ENCODE measurements at regions not wholly inside any gene's neighbourhood (a gene's known extent, or its start where the extent isn't known, plus 50 kb on each side); places are given as distances from the start of the nearest gene placed in this dataset.

DNA sequence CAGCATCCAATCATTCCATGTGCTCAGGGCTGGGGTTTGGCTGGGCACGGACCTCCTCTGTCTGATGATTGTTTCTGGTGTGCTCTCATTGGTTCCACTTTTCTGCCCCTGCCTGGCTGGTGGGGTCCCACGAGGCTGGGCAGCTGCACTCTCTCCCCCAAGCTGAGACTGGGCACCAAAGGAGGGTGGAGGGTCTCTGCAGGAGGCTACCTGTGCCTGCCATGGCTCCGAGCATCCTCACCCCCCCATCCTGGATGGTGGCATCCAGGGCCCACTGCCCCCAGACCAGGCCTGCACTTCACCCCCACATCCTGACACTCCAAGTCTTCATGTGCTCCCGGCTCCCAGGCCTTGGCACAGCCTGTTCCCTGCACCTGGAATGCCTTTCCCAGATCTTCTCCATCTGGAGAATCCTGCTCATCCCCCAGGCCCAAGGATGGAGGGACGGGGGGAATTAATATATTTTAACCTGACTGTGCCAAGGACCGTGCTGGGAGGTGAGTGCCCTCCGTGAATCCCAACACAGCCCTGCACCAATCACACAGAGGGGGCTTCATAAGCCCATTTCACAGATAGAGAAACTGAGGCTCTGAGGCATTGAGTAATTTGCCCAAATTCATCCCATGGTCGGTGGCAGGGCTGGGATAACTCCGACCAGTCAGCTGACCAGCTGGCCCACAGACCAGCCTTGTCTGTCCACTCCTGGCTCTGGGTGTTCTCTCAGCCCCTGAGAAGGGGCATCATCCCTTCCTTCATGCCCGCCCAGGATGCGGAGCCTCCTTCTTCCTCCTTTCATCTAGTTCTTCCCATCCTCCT, 403.4 kb downstream of the MATN1 start:
- DNase-seq (ENCODE audit: low read depth, low spot score) = no peak

DNA sequence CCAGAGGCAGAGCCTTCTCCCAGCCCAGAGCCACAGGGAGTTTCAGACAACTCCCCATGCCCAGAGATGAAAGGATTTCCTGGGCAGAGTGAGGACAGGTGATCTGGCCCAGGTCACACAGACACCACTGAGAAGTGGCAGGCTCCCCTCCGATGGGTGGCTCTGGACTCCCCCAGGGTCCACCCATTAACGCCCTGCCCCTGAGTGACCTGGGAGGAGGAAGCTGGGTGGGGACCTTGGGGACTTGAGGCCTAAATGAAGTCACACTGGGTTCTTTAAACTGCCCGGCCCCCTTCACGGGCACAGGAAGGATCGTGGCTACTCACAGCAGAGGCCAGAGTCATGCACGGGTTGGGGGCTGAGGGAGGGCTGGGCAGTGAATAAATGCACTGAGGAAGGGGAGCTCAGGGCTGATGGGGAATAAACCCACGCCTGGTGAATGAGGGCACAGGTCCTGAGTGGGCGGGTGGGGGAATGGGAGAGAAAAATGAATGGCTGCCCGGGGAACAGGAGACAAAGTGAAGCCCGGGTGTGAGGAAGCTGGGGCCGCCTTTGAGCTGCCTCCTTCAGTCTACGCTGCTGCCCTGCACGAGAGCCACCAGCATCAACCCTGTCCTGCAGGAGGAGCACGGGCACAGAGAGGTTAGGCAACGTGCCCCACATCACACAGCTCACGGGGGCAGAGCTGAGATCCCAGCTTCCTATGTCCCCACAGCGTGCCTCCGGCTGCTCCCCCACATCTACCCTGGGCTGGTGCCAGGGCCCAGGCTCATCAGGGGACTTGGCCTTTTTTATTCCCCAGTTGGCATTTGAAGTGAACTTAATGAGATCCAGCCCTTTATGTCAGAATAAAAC, 404.3 kb downstream of the MATN1 start:
- DNase-seq (ENCODE audit: low read depth, low spot score) = no peak

DNA sequence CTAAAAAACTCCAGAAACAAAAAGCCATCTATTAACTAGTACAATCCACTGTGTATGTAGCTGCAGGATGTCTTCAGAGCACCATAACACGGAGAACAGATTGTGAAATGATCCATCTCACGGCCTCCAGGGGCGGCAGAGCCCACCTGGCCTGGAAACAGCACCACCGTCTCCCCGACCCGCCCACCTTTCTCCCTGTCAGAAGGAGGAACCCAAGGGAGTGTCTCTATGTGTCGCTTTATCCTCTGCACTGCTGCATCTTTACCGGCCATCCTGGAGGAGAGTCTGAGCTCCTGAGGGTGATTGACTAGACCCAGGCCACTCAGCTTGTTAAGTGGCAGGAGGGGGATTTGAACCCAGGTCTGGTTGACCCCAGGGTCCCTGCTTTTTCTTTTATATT, 405.0 kb downstream of the MATN1 start:
- DNase-seq (ENCODE audit: low read depth, low spot score) = no peak

DNA sequence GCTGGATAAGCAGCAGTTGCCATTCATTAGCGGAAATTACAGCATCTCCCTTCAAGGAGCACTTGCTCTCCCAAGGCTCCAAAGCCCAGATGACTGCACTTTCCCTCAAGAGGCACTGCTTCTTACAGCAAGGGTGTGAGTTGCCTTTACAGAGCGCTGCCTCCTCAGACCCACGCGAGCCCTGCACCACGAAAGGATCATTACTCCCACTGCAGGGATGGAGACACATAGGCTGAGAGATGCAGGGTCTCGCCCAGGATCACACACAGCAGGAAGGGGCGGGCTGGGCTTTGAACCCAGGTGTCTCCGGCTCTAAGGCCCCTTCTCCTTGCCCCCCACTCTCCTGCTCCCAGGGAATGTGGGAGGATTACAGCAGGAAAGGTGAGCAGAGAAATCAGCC, 405.5 kb downstream of the MATN1 start:
- DNase-seq (ENCODE audit: low read depth, low spot score) = no peak

DNA sequence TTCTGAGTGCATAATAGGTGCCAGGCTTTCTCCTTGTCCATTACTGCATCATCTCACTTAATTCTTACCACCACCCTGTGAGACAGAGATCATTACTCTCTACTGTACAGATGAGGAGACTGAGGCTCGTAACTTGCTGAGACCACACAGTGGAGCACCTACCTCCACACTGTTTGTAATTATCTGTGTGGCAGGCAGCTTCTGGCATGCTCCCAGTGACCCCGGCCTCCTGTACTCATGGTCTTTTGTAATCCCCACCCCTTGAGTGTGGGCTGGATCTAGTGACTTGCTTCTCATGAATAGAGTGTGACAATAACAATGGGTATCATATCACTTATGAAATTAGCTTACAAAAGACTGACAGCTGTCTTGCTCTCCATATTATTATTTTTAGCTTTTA, 407.3 kb downstream of the MATN1 start:
- DNase-seq (ENCODE audit: low read depth, low spot score) = no peak

DNA sequence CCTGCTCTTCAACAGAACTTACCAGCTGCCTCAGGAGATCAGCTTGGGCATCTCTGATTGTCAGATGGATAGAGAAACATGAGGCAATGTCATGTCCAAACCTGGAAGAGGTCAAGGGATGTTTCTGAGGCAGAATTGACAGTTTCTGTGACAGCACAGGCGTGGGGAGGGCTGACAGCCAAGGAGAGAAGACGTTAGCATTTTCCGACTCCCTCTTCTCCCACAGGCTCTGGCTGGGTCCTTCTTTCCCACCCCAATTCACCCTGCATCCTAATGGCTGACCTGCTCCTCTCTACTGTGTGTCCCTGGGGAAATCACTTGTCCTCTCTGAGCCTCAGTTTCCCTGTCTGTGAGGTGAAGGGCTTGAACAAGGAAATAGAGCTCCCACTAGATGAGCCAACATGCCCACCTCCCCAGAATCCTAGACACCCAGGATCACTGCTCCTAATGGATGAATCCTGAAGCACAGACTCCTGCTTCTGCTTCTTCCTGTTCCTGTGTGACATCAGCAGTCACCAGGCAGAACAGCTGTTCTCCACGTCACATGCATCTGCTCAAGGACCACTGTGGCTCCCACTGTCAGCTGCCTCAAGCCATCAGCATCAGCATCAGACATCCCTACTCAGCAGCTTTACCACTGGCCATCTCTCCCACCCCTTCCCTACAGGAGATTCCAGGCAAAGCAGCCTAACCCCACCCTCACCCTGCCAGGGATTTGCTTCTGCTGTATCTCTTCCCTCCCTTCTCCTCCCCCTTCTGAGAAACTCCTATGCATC, 408.0 kb downstream of the MATN1 start:
- no peak for DNase-seq (ENCODE audit: low read depth, low spot score)

DNA sequence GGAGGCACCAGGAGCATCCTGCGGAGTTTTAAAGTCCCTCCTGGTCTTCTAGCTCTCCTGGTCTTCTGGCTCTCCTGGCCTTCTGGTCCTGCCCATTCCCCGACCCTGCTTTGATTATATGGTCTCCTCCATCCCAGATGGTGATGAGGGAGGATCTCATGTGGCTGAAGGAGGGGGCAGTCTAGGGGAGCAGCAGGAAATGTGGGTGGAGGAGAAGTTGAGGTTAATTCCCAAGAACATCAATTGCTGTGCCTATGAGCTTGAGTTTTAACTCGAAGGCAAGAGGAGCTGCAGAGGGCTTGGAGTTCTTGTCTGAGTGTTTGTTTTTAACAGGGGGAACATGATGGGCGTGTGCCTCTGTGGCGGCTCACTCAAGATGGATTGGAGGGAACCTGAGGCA, 408.8 kb downstream of the MATN1 start:
- DNase-seq (ENCODE audit: low read depth, low spot score) = no peak

DNA sequence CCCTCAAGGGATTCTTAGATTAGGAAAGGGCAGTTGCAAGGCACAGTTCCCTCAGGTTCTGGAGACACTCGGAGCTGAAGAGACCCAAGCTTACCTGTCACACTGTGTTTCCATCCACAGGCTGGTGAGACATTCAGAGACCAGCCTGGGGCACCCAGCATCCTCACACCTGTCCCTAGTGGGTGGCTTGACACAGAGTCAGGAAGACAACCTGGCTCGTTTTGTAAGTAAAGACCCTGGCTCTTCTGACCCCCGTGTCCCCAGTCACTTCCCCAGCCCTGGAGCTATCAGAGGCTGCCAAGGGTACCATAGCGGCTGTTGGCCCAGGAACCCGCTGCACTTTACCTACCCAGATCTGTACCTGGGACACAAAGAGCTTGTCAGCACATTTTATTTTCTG, 409.8 kb downstream of the MATN1 start:
- DNase-seq (ENCODE audit: low read depth, low spot score) = no peak

DNA sequence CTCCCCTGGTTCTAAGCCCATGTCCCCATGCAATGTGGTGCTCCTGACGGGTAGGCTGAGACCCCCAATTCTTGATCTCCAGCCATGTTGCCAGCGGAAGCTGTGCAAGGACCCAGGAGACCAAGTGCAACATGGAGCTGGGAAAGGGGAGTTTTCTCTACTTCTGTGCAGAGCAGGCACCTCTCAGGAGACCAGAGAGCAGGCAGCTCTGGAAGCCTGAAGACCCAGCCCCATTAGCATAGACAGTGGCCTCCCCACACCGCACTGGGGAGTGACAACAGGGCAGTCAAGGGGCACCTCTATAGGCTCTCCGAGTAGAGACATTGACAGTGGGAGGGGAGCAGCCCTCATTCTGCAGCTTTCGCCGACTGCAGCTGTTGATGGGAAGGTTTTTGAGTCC, 410.2 kb downstream of the MATN1 start:
- no peak for DNase-seq (ENCODE audit: low read depth, low spot score)

DNA sequence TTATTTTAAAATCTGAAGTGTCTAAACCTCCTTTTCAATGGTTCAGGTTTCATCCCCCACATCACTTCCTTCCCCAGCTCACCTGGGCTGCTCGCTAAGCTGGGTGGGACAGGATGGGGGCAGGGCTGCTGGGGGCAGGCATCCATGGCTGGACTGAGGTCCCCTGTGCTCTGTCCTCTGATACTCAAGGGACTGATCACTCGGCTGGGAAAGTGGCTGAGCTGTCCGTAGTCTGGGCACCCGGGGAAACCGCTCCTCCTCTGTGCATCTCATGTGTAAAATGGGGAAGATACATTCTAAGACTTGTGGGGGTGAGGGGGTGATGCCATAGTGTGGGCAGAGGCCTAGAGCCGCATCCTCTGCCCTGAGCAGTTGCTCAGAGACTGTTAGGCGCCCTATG, 411.2 kb downstream of the MATN1 start:
- no peak for DNase-seq (ENCODE audit: low read depth, low spot score)

DNA sequence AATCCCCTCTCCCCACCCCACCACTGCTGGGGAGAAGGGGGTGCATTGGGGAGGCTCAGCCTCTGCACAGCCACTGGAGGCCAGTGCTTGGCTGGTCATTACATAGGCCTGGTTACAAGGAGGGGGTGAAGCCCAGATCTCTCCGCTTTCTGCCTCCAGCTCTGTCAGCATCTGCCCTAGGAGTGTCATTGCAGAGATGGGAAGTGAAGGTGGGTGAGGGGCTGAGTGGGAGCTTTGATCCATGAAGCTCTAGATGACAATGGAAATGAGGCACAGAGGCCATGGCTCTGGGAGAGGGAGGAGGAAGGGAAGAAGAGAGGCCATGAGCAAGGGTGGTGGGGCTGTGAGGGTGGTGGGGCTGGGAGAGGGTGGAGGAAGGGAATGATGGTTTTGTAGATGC, 411.6 kb downstream of the MATN1 start:
- no peak for DNase-seq (ENCODE audit: low read depth, low spot score)

DNA sequence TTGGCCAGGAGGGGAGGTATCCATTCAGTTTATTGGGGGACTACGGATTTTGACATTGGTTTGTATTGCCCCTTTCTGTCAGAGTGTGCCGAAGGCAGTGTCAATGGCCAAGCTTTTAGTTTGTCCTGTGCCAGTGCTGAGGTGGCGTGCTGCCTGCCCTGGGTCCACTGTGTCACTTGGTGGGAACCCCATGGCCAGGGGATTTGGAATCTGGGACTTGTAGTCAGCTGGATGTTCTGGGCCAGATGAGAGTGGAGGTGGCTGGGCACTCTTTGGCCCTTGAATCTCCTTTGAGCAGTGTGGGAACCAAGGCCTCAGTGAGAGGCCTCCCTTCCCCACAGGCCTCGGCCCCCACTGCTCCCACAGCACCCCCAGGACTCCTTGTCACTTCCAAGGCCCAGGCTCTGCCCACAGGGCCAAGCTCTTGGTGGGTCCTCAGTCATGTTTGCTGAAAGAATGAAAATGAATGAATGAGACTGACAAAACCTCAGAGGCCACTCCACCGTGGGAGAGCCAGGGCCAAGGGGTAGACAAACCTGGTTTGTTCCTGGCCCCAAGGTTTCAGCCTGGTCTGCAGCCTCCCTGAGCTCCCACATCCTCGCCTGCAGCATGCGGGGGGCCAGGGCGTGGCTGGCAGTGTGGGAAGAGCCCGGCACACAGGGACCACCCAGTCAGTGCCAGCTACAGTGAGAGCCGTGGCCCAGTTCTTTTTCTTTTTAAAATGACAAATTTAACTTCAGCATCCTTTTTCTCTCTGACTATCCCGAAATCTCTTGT, 412.2 kb downstream of the MATN1 start:
- DNase-seq (ENCODE audit: low read depth, low spot score) = no peak

DNA sequence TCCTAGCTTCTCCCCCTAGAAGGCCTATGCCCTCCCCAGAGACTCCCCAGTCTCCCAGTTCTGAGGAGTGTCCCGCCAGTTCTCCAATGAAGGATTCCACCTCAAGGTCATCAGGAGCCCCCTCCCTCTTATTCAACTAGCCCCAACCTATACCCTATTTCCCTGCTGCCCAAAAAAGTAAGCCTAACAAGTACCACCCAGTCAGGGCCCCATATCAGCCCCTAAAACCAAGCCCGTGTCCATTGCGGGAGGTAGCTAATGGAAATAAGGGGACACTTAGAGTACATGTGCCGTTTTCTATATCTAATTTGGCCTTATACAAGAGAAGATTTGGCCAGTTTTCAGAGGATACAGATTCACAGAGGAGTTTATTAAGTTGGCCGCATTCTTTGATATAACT, 416.2 kb downstream of the MATN1 start:
- DNase-seq (ENCODE audit: low read depth, low spot score) = no peak

DNA sequence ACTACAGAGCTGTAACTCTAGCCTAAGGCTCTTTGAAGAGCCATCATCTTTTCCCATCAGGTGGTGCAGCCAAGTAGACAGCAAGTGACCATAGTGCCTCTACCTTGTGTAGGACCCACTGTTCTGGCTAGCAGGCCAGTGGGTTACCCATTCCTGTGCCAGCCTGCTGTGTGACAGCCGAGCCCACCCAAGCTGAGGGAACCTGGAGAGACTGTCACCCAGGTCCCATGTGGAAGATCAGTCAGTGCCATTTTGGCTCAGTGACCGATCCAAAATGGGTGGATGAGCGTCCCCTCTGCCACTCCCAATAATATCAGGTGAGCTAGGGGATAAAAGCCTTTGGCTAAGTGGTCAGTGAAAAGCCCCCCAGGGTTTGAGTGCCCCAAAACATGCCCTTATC, 417.9 kb downstream of the MATN1 start:
- no peak for DNase-seq (ENCODE audit: low read depth, low spot score)

DNA sequence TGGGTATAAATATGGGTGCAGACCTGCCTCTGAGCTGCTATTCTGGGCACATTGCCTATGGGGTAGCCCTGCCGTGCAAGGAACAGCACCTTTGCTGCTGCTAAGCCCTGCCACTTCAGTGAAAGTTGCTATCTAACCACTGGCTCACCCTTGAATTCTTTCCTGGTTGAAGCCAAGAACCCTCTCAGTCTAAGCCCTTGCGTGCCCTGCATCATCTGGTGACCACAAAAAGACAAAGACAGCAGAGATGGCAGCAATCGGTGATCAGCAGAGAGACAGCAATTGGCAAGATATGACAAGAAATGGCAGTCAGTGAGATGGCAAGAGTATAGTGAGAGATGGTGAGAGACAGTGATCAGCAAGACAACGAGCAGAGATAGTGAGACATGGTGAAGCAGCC, 418.3 kb downstream of the MATN1 start:
- DNase-seq (ENCODE audit: low read depth, low spot score) = no peak

DNA sequence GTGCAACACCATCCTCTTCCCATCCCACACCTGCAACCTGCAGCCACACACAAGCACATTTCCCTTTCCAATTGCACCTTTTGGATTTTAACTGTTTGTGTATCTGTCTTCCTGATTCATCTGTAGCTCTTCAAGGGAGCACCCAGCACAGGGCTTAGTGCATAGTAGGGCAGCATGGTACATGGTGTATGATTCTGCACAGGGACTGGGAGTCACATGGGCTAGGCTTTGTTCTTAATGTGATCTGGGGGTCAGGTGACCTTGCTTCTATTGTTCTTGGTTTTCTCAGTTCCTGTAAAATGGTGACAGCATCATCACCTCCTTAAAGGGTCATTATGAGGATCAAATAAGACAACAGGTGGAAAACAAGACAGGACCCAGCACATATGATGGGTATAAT, 419.3 kb downstream of the MATN1 start:
- no peak for DNase-seq (ENCODE audit: low read depth, low spot score)

DNA sequence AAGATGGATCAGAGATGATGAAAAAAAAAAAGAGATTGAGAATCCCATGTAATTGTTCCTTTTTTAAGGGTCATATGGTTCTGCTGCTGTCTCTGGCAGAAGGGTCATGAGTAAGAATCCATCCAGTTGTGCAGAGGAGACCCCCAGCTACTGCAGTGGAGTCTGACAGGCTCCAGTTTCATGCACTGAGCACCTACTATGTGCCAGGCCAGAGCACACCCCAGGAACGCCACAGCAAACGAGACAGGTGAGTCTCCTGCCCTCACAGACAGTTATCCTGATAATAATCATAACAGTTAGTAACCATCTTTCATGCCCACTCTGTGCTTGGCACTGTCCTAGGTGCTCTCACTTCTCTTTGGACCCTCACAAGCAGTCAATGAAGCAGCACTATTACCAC, 420.0 kb downstream of the MATN1 start:
- DNase-seq (ENCODE audit: low read depth, low spot score) = no peak

DNA sequence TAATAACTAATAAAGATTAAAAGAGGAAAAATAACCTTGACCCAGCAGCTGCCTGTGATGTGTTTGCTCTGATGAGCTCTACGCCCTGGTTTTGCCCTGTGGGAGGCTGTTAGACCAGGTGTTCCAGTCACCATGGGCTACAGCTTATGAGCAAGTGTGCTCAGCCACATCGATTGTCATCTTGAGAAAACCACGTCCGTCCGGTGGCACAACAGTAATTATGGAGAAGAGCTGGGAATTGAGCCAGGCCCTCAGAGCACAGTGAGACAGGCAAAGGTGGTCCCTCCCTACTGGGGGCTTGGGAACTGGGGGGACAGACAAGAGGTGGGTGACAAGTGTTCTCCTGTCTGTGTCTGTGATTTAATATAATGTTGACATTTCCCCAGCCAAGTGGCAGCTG, 420.5 kb downstream of the MATN1 start:
- no peak for DNase-seq (ENCODE audit: low read depth, low spot score)

DNA sequence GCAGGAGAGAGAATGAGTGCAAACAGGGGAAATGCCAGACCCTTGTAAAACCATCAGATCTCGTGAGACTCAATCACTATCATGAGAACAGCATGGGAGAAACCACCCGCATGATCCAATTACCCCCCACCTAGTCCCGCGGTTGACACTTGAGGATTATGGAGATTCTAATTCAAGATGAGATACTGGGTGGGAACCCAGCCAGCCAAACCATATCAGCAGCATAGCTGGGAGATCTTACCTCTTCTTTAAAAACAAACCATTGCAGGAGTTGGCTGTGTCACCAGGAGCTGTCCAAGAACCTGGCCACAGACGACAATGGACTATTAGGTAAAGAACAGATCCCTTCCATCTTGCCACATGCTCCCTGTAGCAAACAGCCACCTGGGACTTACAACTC, 422.7 kb downstream of the MATN1 start:
- no peak for DNase-seq (ENCODE audit: low read depth, low spot score)

DNA sequence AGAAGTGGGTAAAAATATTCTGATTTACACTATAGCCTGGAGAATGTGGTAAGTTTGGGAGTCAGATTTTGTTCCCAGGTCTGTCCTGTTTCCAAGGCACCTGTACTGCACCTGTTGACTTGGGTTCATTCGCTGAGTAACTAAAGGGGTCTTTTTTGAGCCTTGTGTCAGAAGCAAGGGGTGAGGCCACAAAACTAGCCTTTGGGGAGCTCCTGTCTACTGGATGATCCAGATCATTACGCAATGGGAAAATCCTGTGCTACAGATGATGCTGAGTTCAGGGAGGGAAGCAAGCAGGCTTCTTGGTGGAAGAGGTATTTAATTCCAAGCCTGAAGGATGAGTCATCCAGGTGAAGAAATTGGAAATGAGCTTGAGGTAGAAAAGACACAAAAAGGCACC, 424.0 kb downstream of the MATN1 start:
- DNase-seq (ENCODE audit: low read depth, low spot score) = no peak

DNA sequence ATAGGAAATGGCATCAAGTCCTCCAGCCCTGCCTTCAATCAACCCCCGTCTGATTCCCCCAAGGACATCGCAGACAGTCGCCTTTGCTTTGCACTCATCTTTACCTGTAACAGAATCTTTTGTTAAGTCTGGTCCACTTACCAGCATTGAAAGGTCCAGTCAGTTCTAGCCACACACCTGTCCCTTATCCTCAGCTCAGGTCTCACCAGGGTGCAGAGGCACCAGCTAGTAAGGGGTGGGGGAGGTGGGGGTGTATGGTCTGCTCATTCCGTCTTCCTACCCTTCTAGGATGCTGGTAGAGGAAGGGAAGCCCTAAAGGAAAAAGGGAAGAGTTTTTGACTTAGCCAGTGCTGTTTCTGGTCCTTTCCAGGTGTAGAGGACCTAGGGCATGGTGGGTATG, 427.7 kb downstream of the MATN1 start:
- DNase-seq (ENCODE audit: low read depth, low spot score) = no peak

DNA sequence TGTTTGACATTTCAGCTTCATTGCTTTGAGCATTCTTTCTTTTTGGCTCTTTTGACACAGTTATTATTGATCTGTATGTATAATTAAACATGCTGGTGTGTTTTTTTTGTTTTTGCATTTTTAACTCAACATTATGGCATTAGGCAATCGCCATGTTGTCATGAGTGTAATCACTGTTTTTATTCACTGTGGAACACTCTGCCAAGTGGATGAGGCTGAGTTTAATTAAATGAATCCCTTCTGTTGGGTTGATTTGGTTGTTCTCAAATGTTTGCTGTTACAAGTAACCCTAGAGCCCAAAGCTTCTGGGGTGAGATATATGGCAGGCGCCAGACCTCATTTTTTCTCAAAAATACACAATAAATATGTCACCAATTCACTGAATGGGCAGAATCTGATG, 428.1 kb downstream of the MATN1 start:
- no peak for DNase-seq (ENCODE audit: low read depth, low spot score)
